HCT116 (cell line): ENCODE measurements at regions not wholly inside any gene's neighbourhood (a gene's known extent, or its start where the extent isn't known, plus 50 kb on each side); places are given as distances from the start of the nearest gene placed in this dataset.

Experiments used
- ATAC-seq: fragments of 200-7000 bp; cut with Tn5 transposase; 2 replicates; pipeline ENCODE4 v1.9.1; 2020; ENCODE audit warnings: mild to moderate bottlenecking, moderate library complexity
- BruUV-seq: library from RNA; stranded (reverse); fragments of 400-500 nt; replicated peaks from 2 replicates; lab custom pipeline; 2021; lab: Mats Ljungman, UMichigan
- CTCF ChIA-PET: fragments of 300-600 bp; sonication (Branson Sonifier 250); formaldehyde crosslinking; loops from one replicate; lab custom pipeline; 2021; ENCODE audit warnings: antibody characterized with exemption; lab: Charles Lee
- POLR2A ChIA-PET: fragments of 300-600, 350-600 bp; sonication (Branson Sonifier 250); formaldehyde crosslinking; loops from one replicate; lab custom pipeline; 2021; ENCODE audit warnings: antibody characterized with exemption; lab: Charles Lee
- RAD21 ChIA-PET, 2 experiments: fragments of 300-600 bp; sonication (Branson Sonifier 250); formaldehyde crosslinking; loops; one replicate each; lab custom pipeline; 2023; ENCODE audit warnings: low total read pairs in 2 of 2; ENCODE audit not compliant: uncharacterized antibody in 2 of 2, unreplicated experiment in 2 of 2, low non-redundant PET in 1 of 2; lab: Charles Lee
- DNase-seq: peaks from one replicate; pipeline ENCODE4 v3.0.0-alpha.2; 2010; ENCODE audit warnings: low read depth, low spot score
- H2AFZ ChIP-seq: fragments of 200-600 bp; shearing (Covaris generic), sonication (generic); 2 replicates; pipeline ENCODE4 v1.6.1; 2017; ENCODE audit warnings: low read depth, mixed run types, mixed read lengths, antibody characterized with exemption, low read length; ENCODE audit not compliant: poor library complexity, severe bottlenecking
- H3K27ac ChIP-seq: 2 replicates; pipeline ENCODE4 v1.5.1; 2012; ENCODE audit warnings: low read depth, low read length
- H3K27me3 ChIP-seq: fragments of 200-600 bp; sonication (generic); 2 replicates; pipeline ENCODE4 v1.6.1; 2016; ENCODE audit warnings: mixed run types, low read length, mixed read lengths; ENCODE audit not compliant: insufficient read depth
- H3K36me3 ChIP-seq, 2 experiments: fragments of 200-500 bp in 1 of 2; fragments of 200-600 bp in 1 of 2; sonication (Bioruptor generic) in 1 of 2; sonication (generic) in 1 of 2; 2 replicates each; pipeline versions ENCODE4 v1.5.1 to v1.6.1; 2014 to 2016; ENCODE audit warnings: low read length in 2 of 2, inconsistent platforms in 1 of 2, mixed read lengths in 1 of 2, mixed run types in 1 of 2; ENCODE audit not compliant: insufficient read depth in 2 of 2, control insufficient read depth in 1 of 2
- H3K4me1 ChIP-seq, 2 experiments: fragments of 200-600 bp in 1 of 2; sonication (generic) in 1 of 2; 2 replicates each; pipeline versions ENCODE4 v1.5.1 to v1.6.1; 2012 to 2017; ENCODE audit warnings: low read length in 2 of 2, inconsistent platforms in 1 of 2, mild to moderate bottlenecking in 1 of 2, mixed read lengths in 1 of 2, mixed run types in 1 of 2, moderate library complexity in 1 of 2; ENCODE audit not compliant: insufficient read depth in 2 of 2, control insufficient read depth in 1 of 2
- H3K4me2 ChIP-seq: fragments of 200-600 bp; sonication (generic); 2 replicates; pipeline ENCODE4 v1.6.1; 2017; ENCODE audit warnings: mixed run types, low read length, mixed read lengths
- H3K4me3 ChIP-seq, 2 experiments: fragments of 200-600 bp in 1 of 2; sonication (generic) in 1 of 2; replicated peaks in 1 of 2; 2 replicates each; pipeline ENCODE4 v1.5.1; 2011 to 2016; ENCODE audit warnings: low read length in 2 of 2, control low read depth in 1 of 2, low read depth in 1 of 2, mild to moderate bottlenecking in 1 of 2, mixed read lengths in 1 of 2, mixed run types in 1 of 2
- H3K79me2 ChIP-seq: fragments of 200-600 bp; sonication (generic); 2 replicates; pipeline ENCODE4 v1.6.1; 2017; ENCODE audit warnings: mild to moderate bottlenecking, mixed run types, low read length, moderate library complexity, mixed read lengths; ENCODE audit not compliant: insufficient read depth
- H3K9ac ChIP-seq: fragments of 200-600 bp; sonication (generic); 2 replicates; pipeline ENCODE4 v1.6.1; 2016; ENCODE audit warnings: low read length, mixed read lengths
- H3K9me2 ChIP-seq: fragments of 200-600 bp; sonication (generic), shearing (Covaris generic); 2 replicates; pipeline ENCODE4 v1.6.1; 2017; ENCODE audit warnings: mixed run types, mild to moderate bottlenecking, moderate library complexity; ENCODE audit not compliant: insufficient read depth
- H3K9me3 ChIP-seq, 2 experiments: fragments of 200-500 bp in 1 of 2; fragments of 200-600 bp in 1 of 2; sonication (Bioruptor generic) in 1 of 2; sonication (generic) in 1 of 2; 2 replicates each; pipeline ENCODE4 v1.6.1; 2014 to 2017; ENCODE audit warnings: low read length in 2 of 2, mixed read lengths in 2 of 2, inconsistent platforms in 1 of 2, low read depth in 1 of 2, mild to moderate bottlenecking in 1 of 2, mixed run types in 1 of 2, moderate library complexity in 1 of 2; ENCODE audit not compliant: control insufficient read depth in 1 of 2, insufficient read depth in 1 of 2
- H4K20me1 ChIP-seq: fragments of 200-600 bp; sonication (generic), shearing (Covaris generic); 2 replicates; pipeline ENCODE4 v1.6.1; 2017; ENCODE audit warnings: mixed run types, mild to moderate bottlenecking, moderate library complexity; ENCODE audit not compliant: insufficient read depth
- CBX3 ChIP-seq: IDR thresholded peaks from 2 replicates; pipeline ENCODE4 v1.6.1; 2012; ENCODE audit warnings: low read depth
- CTCF ChIP-seq, 3 experiments: fragments of 200-600 bp in 1 of 3; sonication (generic) in 1 of 3; IDR thresholded peaks in 2 of 3; conservative IDR thresholded peaks in 1 of 3; 2 replicates each; pipeline ENCODE4 v1.5.1; 2012 to 2017; ENCODE audit warnings: low read depth in 2 of 3, low read length in 2 of 3, antibody characterized with exemption in 1 of 3, borderline replicate concordance in 1 of 3, control low read depth in 1 of 3, mild to moderate bottlenecking in 1 of 3, mixed read lengths in 1 of 3, mixed run types in 1 of 3, moderate library complexity in 1 of 3; ENCODE audit not compliant: insufficient read depth in 1 of 3
- EGR1 ChIP-seq: IDR thresholded peaks from 2 replicates; pipeline ENCODE4 v1.6.1; 2012; ENCODE audit warnings: low read depth
- ELF1 ChIP-seq: IDR thresholded peaks from 2 replicates; pipeline ENCODE4 v1.6.1; 2012; ENCODE audit warnings: low read depth, borderline replicate concordance
- EZH2 ChIP-seq: fragments of 200-600 bp; sonication (generic); IDR thresholded peaks from 2 replicates; pipeline ENCODE4 v1.6.1; 2017; ENCODE audit warnings: antibody characterized with exemption, mixed run types
- JUND ChIP-seq: IDR thresholded peaks from 2 replicates; pipeline ENCODE4 v1.6.1; 2012
- POLR2AphosphoS5 ChIP-seq: IDR thresholded peaks from 2 replicates; pipeline ENCODE4 v1.6.1; 2011; ENCODE audit warnings: mild to moderate bottlenecking, low read depth, low read length, moderate library complexity
- RAD21 ChIP-seq: IDR thresholded peaks from 2 replicates; pipeline ENCODE4 v1.6.1; 2012; ENCODE audit warnings: low read depth, mild to moderate bottlenecking
- SIN3A ChIP-seq: IDR thresholded peaks from 2 replicates; pipeline ENCODE4 v1.6.1; 2012; ENCODE audit warnings: low read depth
- SP1 ChIP-seq: IDR thresholded peaks from 2 replicates; pipeline ENCODE4 v1.6.1; 2012; ENCODE audit warnings: low read depth
- SRF ChIP-seq: IDR thresholded peaks from 2 replicates; pipeline ENCODE4 v1.6.1; 2012; ENCODE audit warnings: low read depth
- TCF7L2 ChIP-seq: IDR thresholded peaks from 2 replicates; pipeline ENCODE4 v1.7.0; 2011; ENCODE audit warnings: borderline replicate concordance, inconsistent platforms; ENCODE audit not compliant: insufficient read depth, insufficient read length; ENCODE audit errors: extremely low read depth
- YY1 ChIP-seq: IDR thresholded peaks from 2 replicates; pipeline ENCODE4 v1.6.1; 2011; ENCODE audit warnings: low read length, low read depth, moderate library complexity, mild to moderate bottlenecking; ENCODE audit not compliant: insufficient replicate concordance; ENCODE audit errors: extremely low read depth
- ZBTB33 ChIP-seq: IDR thresholded peaks from 2 replicates; pipeline ENCODE4 v1.6.1; 2011; ENCODE audit warnings: mild to moderate bottlenecking, low read length, moderate library complexity; ENCODE audit not compliant: insufficient replicate concordance; ENCODE audit errors: extremely low read depth
- ZFX ChIP-seq: fragments of 450-650 bp; IDR thresholded peaks from 2 replicates; pipeline ENCODE4 v1.6.1; 2017
- intact Hi-C: fragments of 100-400 bp; cut with micrococcal nuclease; formaldehyde crosslinking; loops from 2 replicates; pipeline ENCODE4 v1.10.0; 2022

GRCh38 chr1:59026472-59026948 is 242.7 kb upstream of the JUN start:
- ChIA-PET CTCF (no interaction called here), RAD21 (no interaction called here), POLR2A (no interaction called here)
- H3K27ac ChIP-seq = no peak overlapping the region
- ATAC-seq (no peak), DNase-seq (no peak)
- H3K36me3 ChIP-seq = no peaks in the 10 kb centered on the region
- H3K4me1 ChIP-seq = peaks cover 0 to 6% of the 10 kb centered on the region in 2 experiments; a peak in 1 of 4 replicates
- no peak overlapping the region for H3K9ac ChIP-seq
- no peaks in the 10 kb centered on the region for H3K79me2 ChIP-seq
- no peak overlapping the region for H2AFZ ChIP-seq
- no peak overlapping the region for H3K4me2 ChIP-seq
- H3K27me3 ChIP-seq = no peaks in the 10 kb centered on the region
- no peaks in the 10 kb centered on the region for H4K20me1 ChIP-seq
- no peaks in the 10 kb centered on the region for H3K9me2 ChIP-seq
- no TSS peak for BruUV-seq
- no peaks in the 10 kb centered on the region for H3K9me3 ChIP-seq
- intact Hi-C loops = no loop called here
- no peak for TF ChIP-seq POLR2AphosphoS5
- no peak for TF ChIP-seq SP1
- no peak for TF ChIP-seq CBX3
- no peak for TF ChIP-seq ZFX
- no peak for TF ChIP-seq SRF
- TF ChIP-seq YY1 = no peak
- TF ChIP-seq ZBTB33 = no peak
- no peak for TF ChIP-seq EGR1
- TF ChIP-seq ELF1 = no peak
- no peak overlapping the region for H3K4me3 ChIP-seq

- Histone ChIP-seq H3K36me3 (no peaks in the 10 kb centered on the region), H3K9me3 (no peaks in the 10 kb centered on the region), H3K9me2 (no peaks in the 10 kb centered on the region), H3K4me3 (no peak overlapping the region), H3K79me2 (no peaks in the 10 kb centered on the region), H2AFZ (no peak overlapping the region), H3K9ac (no peak overlapping the region), H3K4me1 (peaks cover 0 to 6% of the 10 kb centered on the region in 2 experiments; a peak in 1 of 4 replicates), H3K27ac (no peak overlapping the region), H3K4me2 (no peak overlapping the region), H3K27me3 (no peaks in the 10 kb centered on the region), H4K20me1 (no peaks in the 10 kb centered on the region)
- ChIA-PET POLR2A (no interaction called here), RAD21 (no interaction called here), CTCF (no interaction called here)
- ATAC-seq = no peak
- intact Hi-C loops = no loop called here
- no peak for DNase-seq
- BruUV-seq = no TSS peak
- TF ChIP-seq ZBTB33 (no peak), RAD21 (no peak), CBX3 (no peak), SIN3A (no peak), ELF1 (no peak), TCF7L2 (no peak), EZH2 (no peak), JUND (no peak), CTCF (IDR thresholded peaks at IDR 0.05 in 2 of 3, conservative IDR thresholded peaks at IDR 0.05 in 1 of 3; ENCODE audit: borderline replicate concordance in 1 of 3, insufficient read depth in 1 of 3, low read depth in 2 of 3, low read length in 2 of 3) (no peak)
Measured at GRCh38 chr1:59027177-59027576, 243.3 kb upstream of the JUN start.
